Ovary (tissue), 7 donors: ENCODE measurements at regions not wholly inside any gene's neighbourhood (a gene's known extent, or its start where the extent isn't known, plus 50 kb on each side); places are given as distances from the start of the nearest gene placed in this dataset.

Source experiments
- DNase-seq, 5 donors: peaks; one replicate each; pipeline ENCODE4 v3.0.0-alpha.2; 2019 to 2020
- H3K27ac ChIP-seq, 2 donors: fragments of 200-600 bp; one replicate each; pipeline versions ENCODE4 v1.5.1 to v1.8.0; 2019 to 2022
- H3K27me3 ChIP-seq: fragments of 200-600 bp; one replicate; pipeline ENCODE4 v1.8.0; 2022
- H3K36me3 ChIP-seq: fragments of 200-600 bp; sonication (generic); one replicate; pipeline ENCODE4 v1.5.1; 2019
- H3K4me1 ChIP-seq: one replicate; pipeline ENCODE4 v1.8.1; 2013; ENCODE audit warnings: mild to moderate bottlenecking, moderate library complexity; ENCODE audit not compliant: insufficient read depth
- H3K4me3 ChIP-seq: fragments of 200-600 bp; sonication (generic); one replicate; pipeline ENCODE4 v1.5.1; 2017
- H3K9me3 ChIP-seq, 2 donors: fragments of 200-600 bp in 1 of 2; sonication (generic) in 1 of 2; one replicate each; pipeline versions ENCODE4 v1.5.1 to v1.8.1; 2013 to 2019; ENCODE audit warnings: mild to moderate bottlenecking in 1 of 2, moderate library complexity in 1 of 2
- EP300 ChIP-seq: sonication (generic); formaldehyde crosslinking; IDR thresholded peaks from one replicate; pipeline ENCODE4 v1.6.1; 2017; ENCODE audit warnings: antibody characterized with exemption
- POLR2A ChIP-seq: fragments of 450-650 bp; IDR thresholded peaks from one replicate; pipeline ENCODE4 v1.6.1; 2017; ENCODE audit warnings: antibody characterized with exemption, mild to moderate bottlenecking, moderate library complexity
- WGBS, 3 donors: extraction: QIAGEN DNeasy Blood & Tissue Kit in 1 of 3; methylation state at CpG; one replicate each; pipeline versions ENCODE4 v1.1.5 to v1.1.7; 2013 to 2017; 5-methylcytosine and 5-hydroxymethylcytosine counted together
- intact Hi-C, 4 donors: fragments of 100-400 bp; cut with DNase I; formaldehyde crosslinking; loops; one replicate each; pipeline versions ENCODE4 v1.11.0 to v1.15.1; 2022 to 2023
- TF ChIP-seq, protein P1 (sequence below), 3 donors: fragments of 450-650 bp in 2 of 3; fragments of 200-600 bp in 1 of 3; IDR thresholded peaks; one replicate each; pipeline versions ENCODE4 v1.5.1 to v1.8.0; 2016 to 2022; ENCODE audit warnings: antibody characterized with exemption in 3 of 3, mild to moderate bottlenecking in 1 of 3
- donor health status: DM: no; HTN: no; CAD: no; lungs with moderate emphysema.
- donor health status: DM: no; HTN: no; CAD: no.
- donor health status: Bipolar disorder and iron deficiency.
- donor health status: DM: no; HTN: no; CAD: no.
- donor health status: DM: yes; HTN: yes; CAD: no.

- WGBS, 3 donors, result 93 to 100% (median 95%) methylated on average over 1 of the region's 1 CpG
- Histone ChIP-seq H3K4me3 (no peak overlapping the region), H3K36me3 (no peaks in the 10 kb centered on the region), H3K27me3 (no peaks in the 10 kb centered on the region), H3K9me3 (no peaks in the 10 kb centered on the region), H3K27ac (no peak overlapping the region), H3K4me1 (peaks cover 2% of the 10 kb centered on the region)
- no peak for TF ChIP-seq EP300
- TF ChIP-seq, protein P1, sequence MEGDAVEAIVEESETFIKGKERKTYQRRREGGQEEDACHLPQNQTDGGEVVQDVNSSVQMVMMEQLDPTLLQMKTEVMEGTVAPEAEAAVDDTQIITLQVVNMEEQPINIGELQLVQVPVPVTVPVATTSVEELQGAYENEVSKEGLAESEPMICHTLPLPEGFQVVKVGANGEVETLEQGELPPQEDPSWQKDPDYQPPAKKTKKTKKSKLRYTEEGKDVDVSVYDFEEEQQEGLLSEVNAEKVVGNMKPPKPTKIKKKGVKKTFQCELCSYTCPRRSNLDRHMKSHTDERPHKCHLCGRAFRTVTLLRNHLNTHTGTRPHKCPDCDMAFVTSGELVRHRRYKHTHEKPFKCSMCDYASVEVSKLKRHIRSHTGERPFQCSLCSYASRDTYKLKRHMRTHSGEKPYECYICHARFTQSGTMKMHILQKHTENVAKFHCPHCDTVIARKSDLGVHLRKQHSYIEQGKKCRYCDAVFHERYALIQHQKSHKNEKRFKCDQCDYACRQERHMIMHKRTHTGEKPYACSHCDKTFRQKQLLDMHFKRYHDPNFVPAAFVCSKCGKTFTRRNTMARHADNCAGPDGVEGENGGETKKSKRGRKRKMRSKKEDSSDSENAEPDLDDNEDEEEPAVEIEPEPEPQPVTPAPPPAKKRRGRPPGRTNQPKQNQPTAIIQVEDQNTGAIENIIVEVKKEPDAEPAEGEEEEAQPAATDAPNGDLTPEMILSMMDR (IDR thresholded peaks at IDR 0.05), result no peak
- TF ChIP-seq POLR2A, result no peak
- DNase-seq, result no peak
- intact Hi-C loops, result no loop called here
Observed at GRCh38 chr4:112901962-112902411, 147.5 kb upstream of the ANK2 start.

- DNase-seq, result no peak
- WGBS, 3 donors, result 92 to 95% (median 95%) methylated on average over 4 of the region's 4 CpGs
- no peak overlapping the region for H3K27ac ChIP-seq
- H3K27me3 ChIP-seq, result no peaks in the 10 kb centered on the region
- no peak overlapping the region for H3K4me3 ChIP-seq
- H3K4me1 ChIP-seq, result no peaks in the 10 kb centered on the region
- H3K9me3 ChIP-seq, result no peaks in the 10 kb centered on the region
- TF ChIP-seq POLR2A (no peak), EP300 (no peak)
- TF ChIP-seq, protein P1 (IDR thresholded peaks at IDR 0.05), result no peak
- H3K36me3 ChIP-seq, result no peaks in the 10 kb centered on the region
- intact Hi-C loops, result no loop called here
Observed at GRCh38 chr4:112905728-112906127, 143.7 kb upstream of the ANK2 start.

DNA sequence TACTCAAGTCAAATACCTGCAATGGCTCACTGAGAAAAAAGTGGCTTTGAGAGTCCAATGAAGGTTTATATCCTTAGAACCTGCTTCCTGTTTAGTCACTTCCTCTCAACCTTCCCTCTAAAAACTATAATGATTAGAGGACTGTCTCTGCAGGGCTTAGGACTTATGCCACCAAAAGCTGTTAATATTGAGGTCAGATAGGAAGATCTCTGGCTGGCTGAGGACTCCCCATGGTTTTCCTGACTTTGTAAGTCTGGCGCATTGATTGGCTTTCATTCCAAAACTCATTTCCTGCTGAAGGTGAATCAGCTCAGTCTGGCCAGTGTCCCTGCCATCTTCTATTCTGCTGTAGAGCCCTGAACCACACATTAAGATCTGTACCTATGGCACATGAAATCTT lies 140.9 kb upstream of the ANK2 start:
- no peak for DNase-seq
- whole genome bisulfite sequencing, 3 donors, result 84 to 94% (median 87%) methylated on average over 1 of the region's 1 CpG
- TF ChIP-seq, protein P1 (IDR thresholded peaks at IDR 0.05), result no peak
- TF ChIP-seq POLR2A (no peak), EP300 (no peak)
- Histone ChIP-seq H3K4me1 (no peaks in the 10 kb centered on the region), H3K4me3 (no peak overlapping the region), H3K27me3 (no peaks in the 10 kb centered on the region), H3K36me3 (no peaks in the 10 kb centered on the region), H3K27ac (no peak overlapping the region), H3K9me3 (no peaks in the 10 kb centered on the region)
- intact Hi-C loops, result no loop called here

DNA sequence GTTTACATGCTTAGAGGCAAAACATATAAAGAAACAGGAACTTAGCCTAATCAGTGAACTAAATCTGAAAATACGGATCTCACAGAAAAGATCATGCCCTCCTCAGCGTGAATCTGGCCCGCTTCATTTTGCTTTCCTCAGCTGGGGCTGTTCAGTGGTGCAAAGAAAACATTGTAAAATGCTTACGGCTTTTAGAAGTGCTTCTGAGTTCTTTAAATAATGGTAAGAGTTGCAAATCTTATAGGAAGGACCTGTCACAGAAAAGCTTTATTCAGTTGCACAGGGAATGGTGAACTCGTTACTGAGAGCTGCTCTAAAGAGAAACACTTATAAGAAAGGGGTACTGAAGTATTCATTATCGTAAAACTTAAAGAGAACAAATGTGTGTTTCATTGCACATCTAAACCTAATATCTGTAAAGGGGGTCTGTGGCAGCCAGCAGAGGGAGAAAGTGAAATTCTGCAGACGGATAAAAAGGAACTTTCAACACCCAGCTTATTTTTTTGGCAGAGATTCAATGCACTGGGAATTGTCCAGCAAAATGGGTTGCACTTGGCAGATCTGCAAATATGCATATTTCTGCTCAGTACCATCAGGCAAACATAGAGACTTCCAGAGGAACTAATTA lies 139.2 kb upstream of the ANK2 start:
- no peaks in the 10 kb centered on the region for H3K4me1 ChIP-seq
- no peaks in the 10 kb centered on the region for H3K27me3 ChIP-seq
- H3K36me3 ChIP-seq, result no peaks in the 10 kb centered on the region
- H3K4me3 ChIP-seq, result peak overlapping the region; percentile 21
- no peaks in the 10 kb centered on the region for H3K9me3 ChIP-seq
- WGBS, 3 donors, result 5 to 6% (median 5%) methylated on average over 7 of the region's 7 CpGs
- H3K27ac ChIP-seq, result no peak overlapping the region
- intact Hi-C loops, result no loop called here
- DNase-seq, result peak in 3 of 5 donors; percentile 23 to 30 (median 28)
- TF ChIP-seq, protein P1 (IDR thresholded peaks at IDR 0.05), result no peak
- TF ChIP-seq POLR2A (no peak), EP300 (no peak)
